WTC11 (cell line): ENCODE measurements at regions not wholly inside any gene's neighbourhood (a gene's known extent, or its start where the extent isn't known, plus 50 kb on each side); places are given as distances from the start of the nearest gene placed in this dataset.

ENCODE experiments used
- ATAC-seq: fragments of 200-7000 bp; cut with Tn5 transposase; 2 replicates; pipeline ENCODE4 v1.10.0; 2021; ENCODE audit warnings: mild to moderate bottlenecking, moderate library complexity
- CTCF ChIA-PET: fragments of 300-600 bp; sonication (Branson Sonifier 250); formaldehyde crosslinking; loops from one replicate; lab custom pipeline; 2021; ENCODE audit warnings: antibody characterized with exemption; lab: Charles Lee
- POLR2A ChIA-PET: fragments of 350-600 bp; sonication (Branson Sonifier 250); formaldehyde crosslinking; loops from one replicate; lab custom pipeline; 2021; ENCODE audit warnings: antibody characterized with exemption; lab: Charles Lee
- DNase-seq: peaks from one replicate; pipeline ENCODE4 v3.0.0; 2021; ENCODE audit warnings: low spot score
- H3K27ac Mint-ChIP-seq: 2 replicates; pipeline ENCODE4 v1.8.0; 2021; ENCODE audit warnings: mixed read lengths
- H3K27me3 Mint-ChIP-seq: 2 replicates; pipeline ENCODE4 v1.8.0; 2021; ENCODE audit warnings: low read depth, mild to moderate bottlenecking, moderate library complexity, mixed read lengths
- H3K36me3 Mint-ChIP-seq: 2 replicates; pipeline ENCODE4 v1.8.0; 2021; ENCODE audit warnings: mixed read lengths
- H3K4me1 Mint-ChIP-seq: 2 replicates; pipeline ENCODE4 v1.8.0; 2022; ENCODE audit warnings: mixed read lengths
- H3K4me3 Mint-ChIP-seq: 2 replicates; pipeline ENCODE4 v1.8.0; 2021; ENCODE audit warnings: mild to moderate bottlenecking, moderate library complexity, mixed read lengths
- H3K9me3 Mint-ChIP-seq: 2 replicates; pipeline ENCODE4 v1.8.0; 2021; ENCODE audit warnings: mixed read lengths
- ATF2 ChIP-seq: sonication (generic); formaldehyde crosslinking; IDR thresholded peaks from 2 replicates; pipeline ENCODE4 v1.8.1; 2022; ENCODE audit warnings: low read depth, missing genetic modification reagents, borderline replicate concordance
- ATF3 ChIP-seq: sonication (generic); formaldehyde crosslinking; conservative IDR thresholded peaks from 2 replicates; pipeline ENCODE4 v1.8.1; 2022; ENCODE audit warnings: mild to moderate bottlenecking, missing genetic modification reagents
- ETV6 ChIP-seq: sonication (generic); formaldehyde crosslinking; IDR thresholded peaks from 2 replicates; pipeline ENCODE4 v1.8.1; 2022; ENCODE audit warnings: mild to moderate bottlenecking, missing genetic modification reagents
- GTF2I ChIP-seq: fragments of 250-450 bp; sonication (Bioruptor Pico); conservative IDR thresholded peaks from 2 replicates; pipeline ENCODE4 v1.4.0; 2021; ENCODE audit warnings: mild to moderate bottlenecking
- JAZF1 ChIP-seq: fragments of 250-450 bp; sonication (Bioruptor Pico); IDR thresholded peaks from 2 replicates; pipeline ENCODE4 v1.9.0; 2021; ENCODE audit warnings: moderate library complexity, mild to moderate bottlenecking, inconsistent platforms
- JUN ChIP-seq: sonication (generic); formaldehyde crosslinking; IDR thresholded peaks from 2 replicates; pipeline ENCODE4 v1.8.0; 2023; ENCODE audit warnings: mild to moderate bottlenecking, missing genetic modification reagents
- NFE2L1 ChIP-seq: sonication (generic); formaldehyde crosslinking; IDR thresholded peaks from 2 replicates; pipeline ENCODE4 v1.8.1; 2023; ENCODE audit warnings: missing genetic modification reagents
- NR2C2 ChIP-seq: sonication (generic); formaldehyde crosslinking; IDR thresholded peaks from 2 replicates; pipeline ENCODE4 v1.8.0; 2022; ENCODE audit warnings: mild to moderate bottlenecking, missing genetic modification reagents
- PRDM15 ChIP-seq: sonication (generic); formaldehyde crosslinking; IDR thresholded peaks from 2 replicates; pipeline ENCODE4 v1.8.0; 2022; ENCODE audit warnings: missing genetic modification reagents
- ZNF425 ChIP-seq: fragments of 250-450 bp; sonication (Bioruptor Pico); conservative IDR thresholded peaks from 2 replicates; pipeline ENCODE4 v1.9.0; 2021; ENCODE audit warnings: mild to moderate bottlenecking
- TF ChIP-seq, protein P1 (sequence below): sonication (generic); formaldehyde crosslinking; IDR thresholded peaks from 2 replicates; pipeline ENCODE4 v1.8.0; 2022; ENCODE audit warnings: mild to moderate bottlenecking, missing genetic modification reagents
- TF ChIP-seq, protein P2 (sequence below): sonication (generic); formaldehyde crosslinking; IDR thresholded peaks from 2 replicates; pipeline ENCODE4 v1.8.1; 2022; ENCODE audit warnings: mild to moderate bottlenecking, moderate library complexity, missing genetic modification reagents
- TF ChIP-seq, protein P3 (sequence below): fragments of 250-450 bp; sonication (Bioruptor Pico); IDR thresholded peaks from 2 replicates; pipeline ENCODE4 v1.9.0; 2021; ENCODE audit warnings: moderate library complexity, mild to moderate bottlenecking, inconsistent platforms, borderline replicate concordance

- TF ChIP-seq, protein P1, sequence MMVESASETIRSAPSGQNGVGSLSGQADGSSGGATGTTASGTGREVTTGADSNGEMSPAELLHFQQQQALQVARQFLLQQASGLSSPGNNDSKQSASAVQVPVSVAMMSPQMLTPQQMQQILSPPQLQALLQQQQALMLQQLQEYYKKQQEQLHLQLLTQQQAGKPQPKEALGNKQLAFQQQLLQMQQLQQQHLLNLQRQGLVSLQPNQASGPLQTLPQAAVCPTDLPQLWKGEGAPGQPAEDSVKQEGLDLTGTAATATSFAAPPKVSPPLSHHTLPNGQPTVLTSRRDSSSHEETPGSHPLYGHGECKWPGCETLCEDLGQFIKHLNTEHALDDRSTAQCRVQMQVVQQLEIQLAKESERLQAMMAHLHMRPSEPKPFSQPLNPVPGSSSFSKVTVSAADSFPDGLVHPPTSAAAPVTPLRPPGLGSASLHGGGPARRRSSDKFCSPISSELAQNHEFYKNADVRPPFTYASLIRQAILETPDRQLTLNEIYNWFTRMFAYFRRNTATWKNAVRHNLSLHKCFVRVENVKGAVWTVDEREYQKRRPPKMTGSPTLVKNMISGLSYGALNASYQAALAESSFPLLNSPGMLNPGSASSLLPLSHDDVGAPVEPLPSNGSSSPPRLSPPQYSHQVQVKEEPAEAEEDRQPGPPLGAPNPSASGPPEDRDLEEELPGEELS (CRISPR knock-in tag) = no peak
- TF ChIP-seq JUN (CRISPR knock-in tag) = no peak
These were observed 351.9 kb downstream of the CDH2 start (continued) for GRCh38 chr18:27824841-27825681.

DNA sequence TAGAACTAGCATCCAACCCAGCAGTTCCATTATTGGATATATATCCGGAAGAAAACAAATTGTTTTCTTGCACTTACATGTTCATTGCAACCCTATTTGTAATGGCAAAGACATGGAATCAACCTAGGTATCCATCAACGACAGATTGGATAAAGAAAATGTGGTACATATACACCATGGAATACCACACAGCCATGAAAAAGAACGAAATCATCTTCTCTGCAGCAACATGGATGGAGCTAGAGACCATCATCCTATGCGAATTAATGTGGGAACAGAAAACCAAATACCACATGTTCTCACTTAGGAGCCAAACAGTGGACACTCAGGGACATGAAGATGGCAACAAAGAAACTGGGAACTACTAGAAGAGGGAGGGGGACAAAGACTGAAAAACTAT, 352.7 kb downstream of the CDH2 start:
- DNase-seq (no peak), ATAC-seq (no peak)
- CTCF ChIA-PET = no interaction called here
- Mint-ChIP-seq H3K27me3 (no peaks in the 10 kb centered on the region), H3K4me1 (peaks cover 18% of the 10 kb centered on the region), H3K9me3 (peaks cover 19% of the 10 kb centered on the region), H3K27ac (no peak overlapping the region), H3K36me3 (peaks cover 2% of the 10 kb centered on the region; the same call in 1 of the 2 replicates), H3K4me3 (no peak overlapping the region)
- POLR2A ChIA-PET = no interaction called here
- TF ChIP-seq ETV6 (CRISPR knock-in tag) (no peak), GTF2I (peak; percentile 72; the same call in 1 of the 2 replicates), NR2C2 (CRISPR knock-in tag) (no peak)

GRCh38 chr18:27823053-27823452, 353.9 kb downstream of the CDH2 start:
- Mint-ChIP-seq H3K36me3 (peaks cover 2% of the 10 kb centered on the region; the same call in 1 of the 2 replicates), H3K27ac (no peak overlapping the region), H3K4me3 (no peak overlapping the region), H3K4me1 (peaks cover 18% of the 10 kb centered on the region), H3K9me3 (peaks cover 21% of the 10 kb centered on the region), H3K27me3 (no peaks in the 10 kb centered on the region)
- ATAC-seq (no peak), DNase-seq (no peak)
- POLR2A ChIA-PET = no interaction called here
- CTCF ChIA-PET = no interaction called here
- TF ChIP-seq PRDM15 (CRISPR knock-in tag) (no peak), NFE2L1 (no peak), JAZF1 (no peak), ATF2 (no peak)

- no peak overlapping the region for H3K4me3 Mint-ChIP-seq
- ChIA-PET CTCF (no interaction called here), POLR2A (no interaction called here)
- H3K27me3 Mint-ChIP-seq = no peaks in the 10 kb centered on the region
- ATAC-seq (no peak), DNase-seq (no peak)
- H3K27ac Mint-ChIP-seq = no peak overlapping the region
- H3K9me3 Mint-ChIP-seq = no peaks in the 10 kb centered on the region
- TF ChIP-seq ZNF425 (CRISPR knock-in tag) (no peak), ATF3 (CRISPR knock-in tag) (no peak)
- TF ChIP-seq, protein P2, sequence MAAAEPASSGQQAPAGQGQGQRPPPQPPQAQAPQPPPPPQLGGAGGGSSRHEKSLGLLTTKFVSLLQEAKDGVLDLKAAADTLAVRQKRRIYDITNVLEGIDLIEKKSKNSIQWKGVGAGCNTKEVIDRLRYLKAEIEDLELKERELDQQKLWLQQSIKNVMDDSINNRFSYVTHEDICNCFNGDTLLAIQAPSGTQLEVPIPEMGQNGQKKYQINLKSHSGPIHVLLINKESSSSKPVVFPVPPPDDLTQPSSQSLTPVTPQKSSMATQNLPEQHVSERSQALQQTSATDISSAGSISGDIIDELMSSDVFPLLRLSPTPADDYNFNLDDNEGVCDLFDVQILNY (CRISPR knock-in tag) = no peak
- TF ChIP-seq, protein P3, sequence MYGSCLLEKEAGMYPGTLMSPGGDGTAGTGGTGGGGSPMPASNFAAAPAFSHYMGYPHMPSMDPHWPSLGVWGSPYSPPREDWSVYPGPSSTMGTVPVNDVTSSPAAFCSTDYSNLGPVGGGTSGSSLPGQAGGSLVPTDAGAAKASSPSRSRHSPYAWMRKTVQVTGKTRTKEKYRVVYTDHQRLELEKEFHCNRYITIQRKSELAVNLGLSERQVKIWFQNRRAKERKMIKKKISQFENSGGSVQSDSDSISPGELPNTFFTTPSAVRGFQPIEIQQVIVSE (CRISPR knock-in tag) = no peak
- no peaks in the 10 kb centered on the region for H3K36me3 Mint-ChIP-seq
- no peaks in the 10 kb centered on the region for H3K4me1 Mint-ChIP-seq
These were observed 368.2 kb downstream of the CDH2 start for GRCh38 chr18:27808683-27809082.
